Mucosa of descending colon (tissue), 3 donors: ENCODE measurements at regions not wholly inside any gene's neighbourhood (a gene's known extent, or its start where the extent isn't known, plus 50 kb on each side); places are given as distances from the start of the nearest gene placed in this dataset.

Experiments
- ATAC-seq: fragments of 200-7000 bp; cut with Tn5 transposase; one replicate; pipeline ENCODE4 v1.9.1; 2020; ENCODE audit warnings: mild to moderate bottlenecking, moderate library complexity
- DNase-seq, 3 donors: peaks; one replicate each; pipeline ENCODE4 v3.0.0-alpha.2; 2020
- H3K36me3 ChIP-seq: fragments of 200-600 bp; one replicate; pipeline ENCODE4 v1.8.0; 2021; ENCODE audit warnings: low read depth, mild to moderate bottlenecking
- H3K4me1 ChIP-seq: fragments of 200-600 bp; one replicate; pipeline ENCODE4 v1.8.0; 2021; ENCODE audit warnings: low read depth, mild to moderate bottlenecking
- H3K4me3 ChIP-seq: fragments of 200-600 bp; one replicate; pipeline ENCODE4 v1.8.0; 2021; ENCODE audit warnings: mild to moderate bottlenecking
- H3K9me3 ChIP-seq: fragments of 200-600 bp; one replicate; pipeline ENCODE4 v1.8.0; 2021; ENCODE audit warnings: mild to moderate bottlenecking
- CTCF ChIP-seq: fragments of 200-600 bp; IDR thresholded peaks from one replicate; pipeline ENCODE4 v1.8.0; 2022; ENCODE audit warnings: antibody characterized with exemption, mild to moderate bottlenecking
- intact Hi-C, 2 donors: fragments of 100-400 bp; cut with DNase I in 1 of 2; cut with micrococcal nuclease in 1 of 2; formaldehyde crosslinking; loops; one replicate each; pipeline versions ENCODE4 v1.11.0 to v1.11.1; 2022; cut with DNase I, micrococcal nuclease
- donor health status: DM: no; HTN: no; CAD: no; lungs with moderate emphysema.
- donor health status: DM: no; HTN: no; CAD: no.
- donor health status: DM: no; HTN: yes; CAD: no.

GRCh38 chr11:79705648-79706047 lies 264.8 kb upstream of the TENM4 start:
- intact Hi-C loops, result no loop called here
- no peaks in the 10 kb centered on the region for H3K4me1 ChIP-seq
- TF ChIP-seq CTCF, result no peak

GRCh38 chr11:79702303-79702702 lies 261.5 kb upstream of the TENM4 start:
- Histone ChIP-seq H3K4me3 (no peak overlapping the region), H3K4me1 (no peaks in the 10 kb centered on the region), H3K9me3 (peaks cover 15% of the 10 kb centered on the region), H3K36me3 (no peaks in the 10 kb centered on the region)
- no peak for TF ChIP-seq CTCF
- DNase-seq (no peak), ATAC-seq (no peak)
- intact Hi-C loops, result no loop called here

More at GRCh38 chr11:79705648-79706047, 264.8 kb upstream of the TENM4 start:
- H3K36me3 ChIP-seq, result no peaks in the 10 kb centered on the region
- H3K9me3 ChIP-seq, result peaks cover 15% of the 10 kb centered on the region
- DNase-seq (no peak), ATAC-seq (no peak)
- H3K4me3 ChIP-seq, result no peak overlapping the region

GRCh38 chr11:79699246-79699645 lies 258.4 kb upstream of the TENM4 start:
- H3K36me3 ChIP-seq, result no peaks in the 10 kb centered on the region
- no peak overlapping the region for H3K4me3 ChIP-seq
- H3K4me1 ChIP-seq, result no peaks in the 10 kb centered on the region
- TF ChIP-seq CTCF, result no peak
- peaks cover 15% of the 10 kb centered on the region for H3K9me3 ChIP-seq
- ATAC-seq, result no peak
- no peak for DNase-seq
- intact Hi-C loops, result no loop called here

- ATAC-seq, result no peak
- intact Hi-C loops, result no loop called here
- no peak for DNase-seq
Measured at GRCh38 chr11:79697905-79698304, 257.1 kb upstream of the TENM4 start.

GRCh38 chr11:79694368-79694767 lies 253.5 kb upstream of the TENM4 start:
- Histone ChIP-seq H3K9me3 (no peaks in the 10 kb centered on the region), H3K36me3 (no peaks in the 10 kb centered on the region), H3K4me1 (no peaks in the 10 kb centered on the region), H3K4me3 (no peak overlapping the region)
- no peak for DNase-seq
- no peak for ATAC-seq
- intact Hi-C loops, result no loop called here
- TF ChIP-seq CTCF, result no peak

More at GRCh38 chr11:79697905-79698304, 257.1 kb upstream of the TENM4 start:
- TF ChIP-seq CTCF, result no peak
- no peak overlapping the region for H3K4me3 ChIP-seq
- H3K4me1 ChIP-seq, result no peaks in the 10 kb centered on the region
- no peaks in the 10 kb centered on the region for H3K36me3 ChIP-seq
- peaks cover 15% of the 10 kb centered on the region for H3K9me3 ChIP-seq

GRCh38 chr11:79691445-79691844 lies 250.6 kb upstream of the TENM4 start:
- Histone ChIP-seq H3K36me3 (no peaks in the 10 kb centered on the region), H3K4me3 (no peak overlapping the region), H3K9me3 (no peaks in the 10 kb centered on the region), H3K4me1 (no peaks in the 10 kb centered on the region)
- no peak for TF ChIP-seq CTCF
- intact Hi-C loops, result no loop called here
- ATAC-seq, result no peak
- no peak for DNase-seq
